IMR-90 (cell line): ENCODE measurements at regions not wholly inside any gene's neighbourhood (a gene's known extent, or its start where the extent isn't known, plus 50 kb on each side); places are given as distances from the start of the nearest gene placed in this dataset.

Source experiments
- ATAC-seq: fragments of 200-7000 bp; cut with Tn5 transposase; 2 replicates; pipeline ENCODE4 v1.9.1; 2020; ENCODE audit warnings: low read depth, mild to moderate bottlenecking, moderate library complexity
- BruUV-seq: library from RNA; stranded (reverse); fragments of 400-500 nt; replicated peaks from 2 replicates; lab custom pipeline; 2021; lab: Mats Ljungman, UMichigan
- CTCF ChIA-PET: fragments of 300-600 bp; formaldehyde crosslinking; extraction: SDS; loops from one replicate; lab custom pipeline; 2021; ENCODE audit warnings: antibody characterized with exemption; lab: Yijun Ruan, JAX
- POLR2A ChIA-PET: fragments of 300-600 bp; sonication (Branson Sonifier 250); formaldehyde crosslinking; loops from one replicate; lab custom pipeline; 2022; ENCODE audit warnings: antibody characterized with exemption; ENCODE audit not compliant: unreplicated experiment; lab: Charles Lee
- DNase-seq: peaks from one replicate; pipeline ENCODE4 v3.0.0; 2013
- H2AFZ ChIP-seq: replicated peaks from 2 replicates; pipeline ENCODE3; 2013; ENCODE audit warnings: low read length, mild to moderate bottlenecking; ENCODE audit not compliant: poor library complexity
- H2AK5ac ChIP-seq: 2 replicates; pipeline ENCODE4 v1.6.1; 2013; ENCODE audit warnings: low read depth, low read length, inconsistent platforms
- H2AK9ac ChIP-seq: replicated peaks from 2 replicates; pipeline ENCODE3; 2013; ENCODE audit warnings: mild to moderate bottlenecking, low read depth, low read length, moderate library complexity; ENCODE audit not compliant: poor library complexity
- H2BK120ac ChIP-seq: 2 replicates; pipeline ENCODE4 v1.6.1; 2013; ENCODE audit warnings: low read depth, low read length, inconsistent platforms
- H2BK15ac ChIP-seq: 3 replicates; pipeline ENCODE4 v1.6.1; 2013; ENCODE audit warnings: low read depth, low read length, inconsistent platforms
- H2BK20ac ChIP-seq: 2 replicates; pipeline ENCODE4 v1.6.1; 2013; ENCODE audit warnings: low read depth, mild to moderate bottlenecking, inconsistent platforms, low read length, moderate library complexity
- H2BK5ac ChIP-seq: 2 replicates; pipeline ENCODE4 v1.6.1; 2013; ENCODE audit warnings: mild to moderate bottlenecking, low read depth, low read length, inconsistent platforms; ENCODE audit not compliant: poor library complexity, severe bottlenecking
- H3K14ac ChIP-seq: replicated peaks from 2 replicates; pipeline ENCODE4 v1.6.1; 2013; ENCODE audit warnings: low read depth, low read length, inconsistent platforms
- H3K18ac ChIP-seq: 2 replicates; pipeline ENCODE4 v1.6.1; 2013; ENCODE audit warnings: low read depth, low read length, control low read depth
- H3K23ac ChIP-seq: 2 replicates; pipeline ENCODE4 v1.6.1; 2013; ENCODE audit warnings: low read depth, low read length, inconsistent platforms
- H3K27ac ChIP-seq: 2 replicates; pipeline ENCODE4 v1.5.1; 2013; ENCODE audit warnings: mild to moderate bottlenecking, control low read depth, low read length; ENCODE audit not compliant: insufficient read depth
- H3K27me3 ChIP-seq: 2 replicates; pipeline ENCODE4 v1.6.1; 2013; ENCODE audit warnings: low read length; ENCODE audit not compliant: control insufficient read depth, insufficient read depth
- H3K36me3 ChIP-seq: 2 replicates; pipeline ENCODE4 v1.6.1; 2013; ENCODE audit warnings: low read length, mixed read lengths; ENCODE audit not compliant: control insufficient read depth, insufficient read depth
- H3K4ac ChIP-seq: 2 replicates; pipeline ENCODE4 v1.6.1; 2013; ENCODE audit warnings: low read depth, low read length, inconsistent platforms
- H3K4me1 ChIP-seq: 2 replicates; pipeline ENCODE4 v1.6.1; 2013; ENCODE audit warnings: low read length, mixed read lengths; ENCODE audit not compliant: control insufficient read depth, insufficient read depth
- H3K4me2 ChIP-seq: 2 replicates; pipeline ENCODE4 v1.6.1; 2013; ENCODE audit warnings: low read depth, mild to moderate bottlenecking, control low read depth, low read length, moderate library complexity
- H3K4me3 ChIP-seq: 2 replicates; pipeline ENCODE4 v1.5.1; 2013; ENCODE audit warnings: low read depth, mild to moderate bottlenecking, control low read depth, low read length, moderate library complexity; ENCODE audit not compliant: insufficient read depth
- H3K56ac ChIP-seq: 2 replicates; pipeline ENCODE4 v1.6.1; 2013; ENCODE audit warnings: low read length, inconsistent platforms; ENCODE audit not compliant: insufficient read depth; ENCODE audit errors: extremely low read depth
- H3K79me1 ChIP-seq, 2 experiments: 2 replicates each; pipeline ENCODE4 v1.6.1; 2013; ENCODE audit warnings: low read length in 2 of 2, inconsistent platforms in 1 of 2, low read depth in 1 of 2
- H3K9ac ChIP-seq: 2 replicates; pipeline ENCODE4 v1.6.1; 2013; ENCODE audit warnings: low read depth, low read length, control low read depth
- H3K9me1 ChIP-seq: 2 replicates; pipeline ENCODE4 v1.6.1; 2013; ENCODE audit warnings: low read length, inconsistent platforms; ENCODE audit not compliant: insufficient read depth
- H3K9me3 ChIP-seq: 2 replicates; pipeline ENCODE4 v1.6.1; 2013; ENCODE audit warnings: low read length; ENCODE audit not compliant: control insufficient read depth, insufficient read depth
- H4K20me1 ChIP-seq: 2 replicates; pipeline ENCODE4 v1.6.1; 2013; ENCODE audit warnings: low read length, inconsistent platforms; ENCODE audit not compliant: insufficient read depth
- H4K5ac ChIP-seq: 2 replicates; pipeline ENCODE4 v1.6.1; 2013; ENCODE audit warnings: mild to moderate bottlenecking, low read depth, low read length, control low read depth
- H4K8ac ChIP-seq, 2 experiments: 2 replicates each; pipeline ENCODE4 v1.6.1; 2013; ENCODE audit warnings: low read depth in 2 of 2, low read length in 2 of 2, control low read depth in 1 of 2, inconsistent platforms in 1 of 2
- H4K91ac ChIP-seq: 2 replicates; pipeline ENCODE4 v1.6.1; 2013; ENCODE audit warnings: low read depth, low read length, inconsistent platforms; ENCODE audit not compliant: insufficient read depth
- CTCF ChIP-seq: conservative IDR thresholded peaks from 2 replicates; pipeline ENCODE4 v1.5.1; 2012; ENCODE audit warnings: mild to moderate bottlenecking, low read depth, low read length, improper control_type of control experiment
- MAFK ChIP-seq: IDR thresholded peaks from 2 replicates; pipeline ENCODE4 v1.6.1; 2012; ENCODE audit warnings: low read depth, low read length, improper control_type of control experiment
- RCOR1 ChIP-seq: IDR thresholded peaks from 2 replicates; pipeline ENCODE4 v1.6.1; 2012; ENCODE audit warnings: mild to moderate bottlenecking, low read length, improper control_type of control experiment; ENCODE audit not compliant: insufficient replicate concordance
- RFX5 ChIP-seq: IDR thresholded peaks from 2 replicates; pipeline ENCODE4 v1.8.0; 2012; ENCODE audit warnings: low read depth, mild to moderate bottlenecking, low read length, moderate library complexity
- SMC3 ChIP-seq: fragments of 150-350 bp; IDR thresholded peaks from 2 replicates; pipeline ENCODE4 v1.6.1; 2016; ENCODE audit warnings: low read depth, mild to moderate bottlenecking, antibody characterized with exemption, low read length, moderate library complexity
- WGBS, 2 experiments: methylation state at CpG; one replicate each; pipeline versions ENCODE4 v1.1.5 to v1.1.7; 2013; ENCODE audit warnings: missing lambda C conversion rate in 2 of 2; ENCODE audit not compliant: insufficient read length in 1 of 2; ENCODE audit errors: extremely low coverage in 2 of 2; 5-methylcytosine and 5-hydroxymethylcytosine counted together
- dilution Hi-C: fragments of 300-500 bp; cut with HindIII; formaldehyde crosslinking; loops from one replicate; pipeline ENCODE4 v1.14.3; 2018; ENCODE audit warnings: low sequenced_read_pairs; ENCODE audit not compliant: unreplicated experiment
- in situ Hi-C: fragments of 300-500 bp; cut with MboI; formaldehyde crosslinking; loops from 3 replicates; pipeline ENCODE4 v1.14.3; 2019; ENCODE audit warnings: low sequenced_read_pairs, inconsistent platforms, mixed read lengths
- intact Hi-C: fragments of 100-400 bp; cut with micrococcal nuclease; formaldehyde crosslinking; loops from 2 replicates; pipeline ENCODE4 v1.10.0; 2022

GRCh38 chr2:138309760-138310159 lies 191.8 kb upstream of the SPOPL start:
- WGBS, 2 experiments = 100% methylated on average over 1 of the region's 2 CpGs; no CpG with 5 or more reads in 1 of the 2 experiments
- no peak overlapping the region for H2BK5ac ChIP-seq

More at GRCh38 chr2:138309760-138310159, 191.8 kb upstream of the SPOPL start:
- peaks cover 2% of the 10 kb centered on the region; the same call in 1 of the 2 replicates for H3K9me1 ChIP-seq
- POLR2A ChIA-PET = no interaction called here
- no peaks in the 10 kb centered on the region for H3K4me1 ChIP-seq
- no peak overlapping the region for H2AK9ac ChIP-seq
- H3K4me2 ChIP-seq = no peak overlapping the region
- TF ChIP-seq RCOR1 = no peak
- TF ChIP-seq MAFK = peak; percentile 48
- no peak for TF ChIP-seq CTCF
- TF ChIP-seq RFX5 = no peak
- no peak for TF ChIP-seq SMC3
- in situ Hi-C loops (no loop called here), dilution Hi-C loops (no loop called here), intact Hi-C loops (no loop called here)
- H3K27ac ChIP-seq = no peak overlapping the region
- no peak overlapping the region for H2BK15ac ChIP-seq
- no peak overlapping the region for H4K91ac ChIP-seq
- H2BK120ac ChIP-seq = no peak overlapping the region
- no peak overlapping the region for H3K18ac ChIP-seq
- H2AK5ac ChIP-seq = no peak overlapping the region
- no peaks in the 10 kb centered on the region for H3K9me3 ChIP-seq
- no peaks in the 10 kb centered on the region for H4K20me1 ChIP-seq
- no peaks in the 10 kb centered on the region for H3K79me1 ChIP-seq
- CTCF ChIA-PET = no interaction called here
- no peak overlapping the region for H3K23ac ChIP-seq
- H2BK20ac ChIP-seq = no peak overlapping the region
- H3K4ac ChIP-seq = no peak overlapping the region
- H3K4me3 ChIP-seq = no peak overlapping the region
- H2AFZ ChIP-seq = no peak overlapping the region
- H4K8ac ChIP-seq = no peak overlapping the region
- H3K14ac ChIP-seq = no peak overlapping the region
- no TSS peak for BruUV-seq
- no peak overlapping the region for H4K5ac ChIP-seq
- H3K27me3 ChIP-seq = no peaks in the 10 kb centered on the region
- H3K36me3 ChIP-seq = no peaks in the 10 kb centered on the region
- DNase-seq (no peak), ATAC-seq (no peak)
- H3K56ac ChIP-seq = no peak overlapping the region
- no peak overlapping the region for H3K9ac ChIP-seq
